Adrenal gland (tissue), 9 donors: ENCODE measurements at regions not wholly inside any gene's neighbourhood (a gene's known extent, or its start where the extent isn't known, plus 50 kb on each side); places are given as distances from the start of the nearest gene placed in this dataset.

Experiments used
- DNase-seq, 7 donors: peaks; one replicate each; pipeline ENCODE4 v3.0.0-alpha.2; 2019 to 2020
- H3K27ac ChIP-seq, 5 donors: fragments of 200-600 bp; sonication (generic) in 4 of 5; 1 replicate in 3 of 5; 2 replicates in 2 of 5; pipeline versions ENCODE4 v1.5.1 to v1.8.0; 2016 to 2020; ENCODE audit warnings: mild to moderate bottlenecking in 1 of 5
- H3K27me3 ChIP-seq: fragments of 200-600 bp; 2 replicates; pipeline ENCODE4 v1.8.0; 2021
- H3K36me3 ChIP-seq, 2 donors: fragments of 200-600 bp; replicated peaks in 1 of 2; 1 replicate in 1 of 2; 2 replicates in 1 of 2; pipeline versions ENCODE4 v1.5.1 to v1.8.0; 2018 to 2022
- H3K4me1 ChIP-seq, 2 donors: fragments of 200-600 bp; replicated peaks in 1 of 2; 1 replicate in 1 of 2; 2 replicates in 1 of 2; pipeline versions ENCODE4 v1.5.1 to v1.8.0; 2018 to 2021
- H3K4me3 ChIP-seq, 4 donors: fragments of 200-600 bp; sonication (generic) in 3 of 4; one replicate each; pipeline ENCODE4 v1.5.1; 2016 to 2018
- H3K9me3 ChIP-seq, 3 donors: fragments of 200-600 bp; sonication (generic) in 1 of 3; replicated peaks in 1 of 3; 1 replicate in 2 of 3; 2 replicates in 1 of 3; pipeline versions ENCODE4 v1.5.1 to v1.8.0; 2016 to 2021
- CTCF ChIP-seq, 6 experiments: fragments of 450-650 bp in 4 of 6; fragments of 200-600 bp in 2 of 6; sonication (generic) in 1 of 6; IDR thresholded peaks; 1 replicate in 5 of 6; 2 replicates in 1 of 6; pipeline versions ENCODE4 v1.5.1 to v1.8.0; 2016 to 2021; ENCODE audit warnings: antibody characterized with exemption in 6 of 6, mild to moderate bottlenecking in 2 of 6, moderate library complexity in 1 of 6
- POLR2A ChIP-seq, 2 donors: fragments of 450-650 bp; IDR thresholded peaks; one replicate each; pipeline ENCODE4 v1.6.1; 2017; ENCODE audit warnings: antibody characterized with exemption in 2 of 2, mild to moderate bottlenecking in 2 of 2, moderate library complexity in 1 of 2
- WGBS, 4 donors: extraction: QIAGEN DNeasy Blood & Tissue Kit in 2 of 4; methylation state at CpG; one replicate each; pipeline versions ENCODE4 v1.1.5 to v1.1.7; 2013 to 2017; 5-methylcytosine and 5-hydroxymethylcytosine counted together
- intact Hi-C, 2 donors: fragments of 100-400 bp; cut with DNase I; formaldehyde crosslinking; loops; one replicate each; pipeline versions ENCODE4 v1.14.1 to v1.15.0; 2022 to 2023
- donor health status: healthy with polysubstance abuse.
- donor health status: Bipolar disorder and iron deficiency.
- donor health status: DM: yes; HTN: yes; CAD: no.
- donor health status: DM: no; HTN: no; CAD: no.
- donor health status: DM: no; HTN: no; CAD: no.

- no peaks in the 10 kb centered on the region for H3K27me3 ChIP-seq
- H3K27ac ChIP-seq, result no peak overlapping the region
- H3K4me3 ChIP-seq, result no peak overlapping the region
- no peak for DNase-seq
- intact Hi-C loops, result no loop called here
- H3K4me1 ChIP-seq, result no peaks in the 10 kb centered on the region
- TF ChIP-seq CTCF (IDR thresholded peaks at IDR 0.05) (no peak), POLR2A (IDR thresholded peaks at IDR 0.05) (no peak)
- H3K9me3 ChIP-seq, result no peaks in the 10 kb centered on the region
- no peaks in the 10 kb centered on the region for H3K36me3 ChIP-seq
These were observed 731.8 kb upstream of the RGMB start for GRCh38 chr5:98041661-98042060.

- no peaks in the 10 kb centered on the region for H3K4me1 ChIP-seq
- 28 to 37% (median 34%) methylated on average over 1 of the region's 1 CpG for WGBS, 4 donors
- no peak for DNase-seq
- H3K9me3 ChIP-seq, result no peaks in the 10 kb centered on the region
- intact Hi-C loops, result no loop called here
- TF ChIP-seq CTCF (IDR thresholded peaks at IDR 0.05), result no peak
- TF ChIP-seq POLR2A (IDR thresholded peaks at IDR 0.05), result no peak
- H3K27me3 ChIP-seq, result no peaks in the 10 kb centered on the region
- no peaks in the 10 kb centered on the region for H3K36me3 ChIP-seq
- no peak overlapping the region for H3K27ac ChIP-seq
- H3K4me3 ChIP-seq, result no peak overlapping the region
These were observed 730.9 kb upstream of the RGMB start for GRCh38 chr5:98042521-98042920.

GRCh38 chr5:98042961-98043360, 730.5 kb upstream of the RGMB start:
- H3K27me3 ChIP-seq, result no peaks in the 10 kb centered on the region
- no peaks in the 10 kb centered on the region for H3K9me3 ChIP-seq
- no peaks in the 10 kb centered on the region for H3K4me1 ChIP-seq
- no peak overlapping the region for H3K4me3 ChIP-seq
- H3K36me3 ChIP-seq, result no peaks in the 10 kb centered on the region
- H3K27ac ChIP-seq, result no peak overlapping the region
- TF ChIP-seq CTCF (IDR thresholded peaks at IDR 0.05) (no peak), POLR2A (IDR thresholded peaks at IDR 0.05) (no peak)
- no peak for DNase-seq
- intact Hi-C loops, result no loop called here

- no peaks in the 10 kb centered on the region for H3K9me3 ChIP-seq
- WGBS, 4 donors, result 78 to 86% (median 80%) methylated on average over 3 of the region's 3 CpGs
- TF ChIP-seq POLR2A (IDR thresholded peaks at IDR 0.05), result no peak
- TF ChIP-seq CTCF (IDR thresholded peaks at IDR 0.05), result no peak
- H3K27me3 ChIP-seq, result no peaks in the 10 kb centered on the region
- H3K36me3 ChIP-seq, result no peaks in the 10 kb centered on the region
- intact Hi-C loops, result no loop called here
- no peak overlapping the region for H3K4me3 ChIP-seq
- no peak overlapping the region for H3K27ac ChIP-seq
- no peaks in the 10 kb centered on the region for H3K4me1 ChIP-seq
- DNase-seq, result no peak
These were observed 722.9 kb upstream of the RGMB start for GRCh38 chr5:98050583-98050982.
